ENCODE measurements at regions not wholly inside any gene's neighbourhood (a gene's known extent, or its start where the extent isn't known, plus 50 kb on each side); places are given as distances from the start of the nearest gene placed in this dataset.

GRCh38 chr20:12682613-12683012 is 326.2 kb upstream of the SPTLC3 start:
- H3K4me1 Mint-ChIP-seq = peaks cover 10 to 11% of the 10 kb centered on the region in 2 experiments
- no peaks in the 10 kb centered on the region for H4K20me1 ChIP-seq (ENCODE audit: control insufficient read depth, insufficient read depth, insufficient read length)
- H3K9me3 ChIP-seq (ENCODE audit: control insufficient read depth, low read depth, low read length) = no peaks in the 10 kb centered on the region
- no peak overlapping the region for H2BK15ac ChIP-seq (ENCODE audit: low read depth, low read length)
- no peak overlapping the region for H4K91ac ChIP-seq (ENCODE audit: insufficient read length, low read depth, low read length)
- no peak overlapping the region for H4K5ac ChIP-seq (ENCODE audit: insufficient read length, low read depth, low read length)
- H3K23ac ChIP-seq (ENCODE audit: insufficient read length, low read depth, low read length) = no peak overlapping the region
- no peaks in the 10 kb centered on the region for H3K23me2 ChIP-seq (ENCODE audit: insufficient read length, low read depth, low read length, poor library complexity, severe bottlenecking)
- H2AK5ac ChIP-seq (ENCODE audit: insufficient read length, low read length) = no peak overlapping the region
- no peak overlapping the region for H3K18ac ChIP-seq (ENCODE audit: insufficient read length, low read depth, low read length)
- no peak overlapping the region for H2BK12ac ChIP-seq (ENCODE audit: insufficient read length, low read depth, low read length)
- no peak overlapping the region for H2AFZ ChIP-seq (ENCODE audit: low read length)
- no peaks in the 10 kb centered on the region for H3K36me3 Mint-ChIP-seq (ENCODE audit: insufficient read depth in 1 of 3, low read depth in 3 of 3)
- no peaks in the 10 kb centered on the region for H3K9me3 Mint-ChIP-seq
- no peak overlapping the region for H3K14ac ChIP-seq (ENCODE audit: insufficient read depth, low read length)
- H3K4ac ChIP-seq (ENCODE audit: low read depth, low read length) = no peak overlapping the region
- H3K27ac Mint-ChIP-seq = no peak overlapping the region
- H3K27me3 Mint-ChIP-seq (ENCODE audit: low read depth) = no peaks in the 10 kb centered on the region
- no peak overlapping the region for H2BK5ac ChIP-seq (ENCODE audit: insufficient read length, low read length)
- H3K79me2 ChIP-seq (ENCODE audit: insufficient read depth, low read length) = no peaks in the 10 kb centered on the region
- H4K8ac ChIP-seq (replicated peaks; ENCODE audit: insufficient read length, low read depth, low read length) = no peak overlapping the region
- no peaks in the 10 kb centered on the region for H3K79me1 ChIP-seq (ENCODE audit: insufficient read depth, low read depth, low read length, poor library complexity, severe bottlenecking)
- no peaks in the 10 kb centered on the region for H3K27me3 ChIP-seq (ENCODE audit: insufficient read depth, low read length)
- no peak overlapping the region for H3T11ph ChIP-seq (ENCODE audit: low read length)
- no peak overlapping the region for H3K56ac ChIP-seq (ENCODE audit: insufficient read length, low read depth, low read length)
- H3K4me3 Mint-ChIP-seq = no peak overlapping the region
- no peak overlapping the region for H3K4me2 ChIP-seq (ENCODE audit: insufficient read depth, insufficient read length, low read length)
- H3K27ac ChIP-seq (ENCODE audit: insufficient read length, low read depth, low read length) = no peak overlapping the region
- no peak for DNase-seq
- H3K9ac ChIP-seq (ENCODE audit: extremely low read depth, insufficient read length, low read length) = no peak overlapping the region
- H3K4me1 ChIP-seq (ENCODE audit: insufficient read depth, low read length) = peaks cover 4% of the 10 kb centered on the region; the same call in 1 of the 2 replicates
- TF ChIP-seq CTCF (conservative IDR thresholded peaks at IDR 0.05) = no peak
- H2BK120ac ChIP-seq (ENCODE audit: low read depth, low read length, poor library complexity, severe bottlenecking) = no peak overlapping the region
- no peak overlapping the region for H2BK20ac ChIP-seq (ENCODE audit: low read depth, low read length, poor library complexity, severe bottlenecking)
